ENCODE measurements at regions not wholly inside any gene's neighbourhood (a gene's known extent, or its start where the extent isn't known, plus 50 kb on each side); places are given as distances from the start of the nearest gene placed in this dataset.

DNA sequence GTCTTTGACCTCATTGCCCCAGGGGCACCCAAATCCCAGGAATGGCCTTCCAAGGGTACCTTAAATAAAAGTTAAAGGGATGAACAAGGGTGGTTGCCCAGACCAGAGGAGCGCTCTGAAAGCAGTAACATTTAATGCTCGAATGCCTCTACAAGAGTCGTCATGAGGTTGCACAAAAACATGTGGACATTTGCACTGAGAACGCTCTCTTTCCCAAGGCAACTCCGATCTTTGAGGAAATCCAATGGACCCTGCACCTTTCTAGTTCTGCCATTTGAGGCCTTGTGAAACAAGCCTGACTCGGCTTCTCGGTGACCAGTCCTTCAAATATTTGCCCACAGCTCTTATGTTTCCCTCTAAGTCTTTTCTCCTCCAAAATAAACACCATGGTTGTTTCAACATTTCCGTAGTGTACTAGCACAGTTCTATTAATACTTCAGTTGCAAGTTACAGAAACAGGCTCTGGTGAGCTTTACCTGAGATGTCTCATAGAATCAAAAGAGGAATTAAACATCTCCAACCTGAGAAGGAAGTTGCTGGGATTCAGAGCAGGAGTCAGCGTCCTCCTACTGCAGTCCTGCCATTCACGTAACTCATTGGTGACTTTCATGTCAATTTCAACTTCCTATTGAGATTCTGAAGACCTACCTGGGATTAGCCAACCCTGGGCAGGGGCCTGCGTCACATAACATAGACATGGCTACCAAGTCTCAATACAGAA, 168.8 kb upstream of the RAI14 start:
- H3K9me3 Mint-ChIP-seq, result no peaks in the 10 kb centered on the region
- H3K36me3 Mint-ChIP-seq (ENCODE audit: low read depth), result no peaks in the 10 kb centered on the region
- H3K27me3 Mint-ChIP-seq (ENCODE audit: low read depth), result peaks cover 16% of the 10 kb centered on the region
- H3K4me3 Mint-ChIP-seq, result no peak overlapping the region
- peaks cover 2% of the 10 kb centered on the region for H3K4me1 Mint-ChIP-seq (ENCODE audit: low read depth)
- no peak overlapping the region for H3K27ac Mint-ChIP-seq

DNA sequence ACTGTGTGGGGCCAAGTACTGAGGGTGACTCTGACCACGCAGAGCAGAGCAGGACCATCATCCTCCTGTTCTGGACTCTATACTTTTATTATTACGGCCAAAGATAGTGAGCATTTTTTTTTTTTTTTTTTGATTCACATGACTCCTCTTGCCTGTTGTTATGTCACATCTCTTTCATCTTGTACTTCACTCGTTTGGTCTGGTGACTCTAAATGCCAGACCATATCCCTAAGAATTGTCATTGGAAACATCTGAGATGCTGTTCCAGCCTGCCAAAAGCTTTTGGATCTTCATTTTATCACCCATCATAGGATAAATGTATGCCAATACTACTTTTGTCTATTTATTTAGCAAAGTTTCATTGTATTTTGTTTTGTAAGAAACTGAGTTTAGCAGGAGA, 168.2 kb upstream of the RAI14 start:
- Mint-ChIP-seq H3K36me3 (ENCODE audit: low read depth) (no peaks in the 10 kb centered on the region), H3K9me3 (no peaks in the 10 kb centered on the region), H3K4me1 (ENCODE audit: low read depth) (peaks cover 2% of the 10 kb centered on the region), H3K27ac (no peak overlapping the region), H3K27me3 (ENCODE audit: low read depth) (peaks cover 18% of the 10 kb centered on the region), H3K4me3 (no peak overlapping the region)

- Mint-ChIP-seq H3K36me3 (ENCODE audit: low read depth) (no peaks in the 10 kb centered on the region), H3K9me3 (no peaks in the 10 kb centered on the region), H3K27me3 (ENCODE audit: low read depth) (peaks cover 22% of the 10 kb centered on the region), H3K27ac (no peak overlapping the region), H3K4me3 (no peak overlapping the region), H3K4me1 (ENCODE audit: low read depth) (peaks cover 2% of the 10 kb centered on the region)
These were observed 167.1 kb upstream of the RAI14 start for GRCh38 chr5:34488984-34489383.

GRCh38 chr5:34490506-34491250, 165.4 kb upstream of the RAI14 start:
- H3K9me3 Mint-ChIP-seq, result no peaks in the 10 kb centered on the region
- H3K27me3 Mint-ChIP-seq (ENCODE audit: low read depth), result peaks cover 18% of the 10 kb centered on the region
- H3K4me1 Mint-ChIP-seq (ENCODE audit: low read depth), result peaks cover 2% of the 10 kb centered on the region
- no peak overlapping the region for H3K4me3 Mint-ChIP-seq
- H3K27ac Mint-ChIP-seq, result no peak overlapping the region
- no peaks in the 10 kb centered on the region for H3K36me3 Mint-ChIP-seq (ENCODE audit: low read depth)

DNA sequence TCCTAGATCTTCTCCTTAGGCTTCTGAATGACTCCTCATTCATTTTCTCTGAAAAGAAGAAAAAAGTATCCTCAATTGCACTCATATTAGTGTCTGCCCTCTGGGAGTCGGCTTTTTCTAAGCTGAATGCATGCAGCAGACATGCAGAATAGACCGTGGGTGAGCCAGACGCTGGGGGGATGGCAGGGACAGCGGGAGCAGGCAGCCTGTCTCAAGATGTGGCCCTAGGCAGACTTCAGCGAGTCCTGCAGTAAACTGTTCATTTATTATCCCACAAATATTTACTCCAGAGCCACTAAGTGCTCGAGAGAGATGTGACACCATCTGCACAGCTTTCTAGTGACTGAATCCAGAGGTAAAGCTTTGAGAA, 164.9 kb upstream of the RAI14 start:
- H3K27ac Mint-ChIP-seq, result no peak overlapping the region
- no peaks in the 10 kb centered on the region for H3K36me3 Mint-ChIP-seq (ENCODE audit: low read depth)
- peaks cover 18% of the 10 kb centered on the region for H3K27me3 Mint-ChIP-seq (ENCODE audit: low read depth)
- H3K4me3 Mint-ChIP-seq, result no peak overlapping the region
- H3K9me3 Mint-ChIP-seq, result no peaks in the 10 kb centered on the region
- H3K4me1 Mint-ChIP-seq (ENCODE audit: low read depth), result peaks cover under 1% of the 10 kb centered on the region

DNA sequence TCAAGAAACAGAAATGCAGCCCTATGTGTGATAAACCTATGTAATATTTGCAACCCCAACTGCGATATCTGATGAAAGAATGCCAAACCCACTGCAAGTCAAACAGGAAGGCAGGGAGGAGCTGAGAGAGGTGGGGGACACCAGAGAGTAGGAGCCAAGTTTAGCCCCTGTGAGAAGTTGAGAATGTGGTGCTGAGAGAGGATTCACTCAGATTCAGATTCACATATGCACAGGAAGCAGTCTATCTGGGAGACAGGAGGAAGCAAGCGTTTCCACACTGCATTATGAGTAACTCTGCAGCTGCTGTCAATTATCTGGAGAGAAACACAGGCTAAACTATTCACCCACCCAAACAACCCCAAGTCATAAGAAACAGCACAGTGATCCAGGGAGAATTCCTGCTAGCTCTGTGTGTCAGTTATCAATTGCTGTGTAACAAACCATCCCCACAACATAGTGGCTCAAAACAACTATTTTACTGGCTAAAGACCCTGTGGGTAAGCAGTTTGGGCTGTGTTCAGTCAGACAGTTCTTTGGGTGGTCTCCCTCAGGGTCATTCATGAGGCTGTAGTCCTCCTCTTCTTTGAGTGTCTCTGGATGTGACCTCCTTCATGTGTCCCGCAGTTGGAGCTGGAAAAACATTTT, 161.9 kb upstream of the RAI14 start:
- no peaks in the 10 kb centered on the region for H3K36me3 Mint-ChIP-seq (ENCODE audit: low read depth)
- no peaks in the 10 kb centered on the region for H3K9me3 Mint-ChIP-seq
- no peak overlapping the region for H3K4me3 Mint-ChIP-seq
- peaks cover 8% of the 10 kb centered on the region for H3K4me1 Mint-ChIP-seq (ENCODE audit: low read depth)
- H3K27ac Mint-ChIP-seq, result no peak overlapping the region
- H3K27me3 Mint-ChIP-seq (ENCODE audit: low read depth), result peaks cover 9% of the 10 kb centered on the region

- Mint-ChIP-seq H3K9me3 (no peaks in the 10 kb centered on the region), H3K36me3 (ENCODE audit: low read depth) (no peaks in the 10 kb centered on the region), H3K4me1 (ENCODE audit: low read depth) (peaks cover 11% of the 10 kb centered on the region), H3K27me3 (ENCODE audit: low read depth) (peaks cover 6% of the 10 kb centered on the region), H3K4me3 (no peak overlapping the region), H3K27ac (no peak overlapping the region)
These were observed 160.9 kb upstream of the RAI14 start for GRCh38 chr5:34495178-34495577.

DNA sequence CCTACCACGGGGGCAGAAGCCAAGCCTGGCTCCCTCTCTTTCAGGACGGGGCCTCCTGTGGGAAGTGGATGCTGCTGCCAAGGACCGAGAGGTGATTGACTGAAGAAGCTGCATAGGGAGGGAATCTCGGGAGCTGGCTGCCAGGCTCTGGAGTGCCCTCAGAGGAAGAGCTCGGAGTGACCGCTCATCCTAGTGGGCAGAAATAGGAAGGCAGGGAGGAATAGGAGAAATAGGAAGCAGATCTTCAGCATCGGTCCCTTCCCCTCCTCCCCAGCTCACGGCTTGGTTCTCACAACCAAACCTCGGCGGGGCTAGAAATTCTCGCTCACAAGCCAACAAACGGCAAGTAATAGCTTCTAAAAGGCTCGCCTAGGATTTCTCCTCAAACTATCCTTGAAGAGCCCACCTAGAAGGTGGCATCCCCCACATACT, 159.9 kb upstream of the RAI14 start:
- H3K4me1 Mint-ChIP-seq (ENCODE audit: low read depth), result peaks cover 11% of the 10 kb centered on the region
- H3K9me3 Mint-ChIP-seq, result no peaks in the 10 kb centered on the region
- no peak overlapping the region for H3K27ac Mint-ChIP-seq
- no peaks in the 10 kb centered on the region for H3K36me3 Mint-ChIP-seq (ENCODE audit: low read depth)
- peaks cover 6% of the 10 kb centered on the region for H3K27me3 Mint-ChIP-seq (ENCODE audit: low read depth)
- no peak overlapping the region for H3K4me3 Mint-ChIP-seq

DNA sequence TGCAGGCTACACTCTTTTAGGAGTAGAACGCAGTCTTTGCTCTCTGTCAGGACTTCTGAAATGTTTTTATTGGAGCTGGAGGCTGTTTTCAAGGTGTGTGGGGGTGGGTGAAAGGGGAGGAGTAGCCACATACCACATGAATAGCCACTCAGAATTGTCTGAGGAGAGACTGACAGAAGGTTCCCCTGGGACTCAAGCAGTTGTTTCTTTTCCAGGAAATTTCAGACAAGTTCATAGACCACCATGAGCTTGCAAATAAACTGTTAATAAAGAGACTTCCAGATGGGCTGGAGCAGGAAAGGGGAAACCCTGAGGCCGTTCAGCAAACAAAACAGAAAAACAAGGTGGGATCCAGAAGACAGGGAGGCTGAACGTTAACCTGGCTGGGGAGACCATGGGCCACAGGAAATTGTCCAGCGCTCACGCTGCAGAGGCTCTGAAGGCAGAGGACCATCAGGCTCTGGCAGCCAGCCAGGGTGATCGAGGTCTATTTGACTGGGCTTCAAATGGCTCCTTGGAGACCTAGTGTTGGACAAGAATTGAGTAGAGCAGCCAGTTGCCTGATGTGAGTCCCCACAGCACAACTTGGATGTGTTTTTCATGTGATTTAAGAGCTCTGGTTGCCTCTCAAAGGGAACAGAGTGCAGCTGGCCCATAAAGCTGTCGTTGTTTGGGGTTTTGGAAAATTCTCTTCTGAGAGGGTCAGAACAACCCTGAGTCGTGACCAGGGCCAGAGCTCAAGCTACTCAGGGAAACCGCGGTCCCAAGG, 159.2 kb upstream of the RAI14 start:
- Mint-ChIP-seq H3K9me3 (no peaks in the 10 kb centered on the region), H3K4me1 (ENCODE audit: low read depth) (peaks cover 11% of the 10 kb centered on the region), H3K4me3 (no peak overlapping the region), H3K27me3 (ENCODE audit: low read depth) (peaks cover 6% of the 10 kb centered on the region), H3K36me3 (ENCODE audit: low read depth) (no peaks in the 10 kb centered on the region), H3K27ac (no peak overlapping the region)

GRCh38 chr5:34497470-34497808, 158.7 kb upstream of the RAI14 start:
- Mint-ChIP-seq H3K4me3 (no peak overlapping the region), H3K27ac (no peak overlapping the region), H3K9me3 (no peaks in the 10 kb centered on the region)

GRCh38 chr5:34498572-34498971, 157.6 kb upstream of the RAI14 start:
- H3K4me3 Mint-ChIP-seq, result no peak overlapping the region
- no peaks in the 10 kb centered on the region for H3K9me3 Mint-ChIP-seq
- H3K4me1 Mint-ChIP-seq (ENCODE audit: low read depth), result peaks cover 11% of the 10 kb centered on the region
- H3K36me3 Mint-ChIP-seq (ENCODE audit: low read depth), result no peaks in the 10 kb centered on the region
- no peak overlapping the region for H3K27ac Mint-ChIP-seq
- H3K27me3 Mint-ChIP-seq (ENCODE audit: low read depth), result no peaks in the 10 kb centered on the region

More at GRCh38 chr5:34497470-34497808, 158.7 kb upstream of the RAI14 start:
- H3K27me3 Mint-ChIP-seq (ENCODE audit: low read depth), result peaks cover 6% of the 10 kb centered on the region
- H3K4me1 Mint-ChIP-seq (ENCODE audit: low read depth), result peaks cover 11% of the 10 kb centered on the region
- no peaks in the 10 kb centered on the region for H3K36me3 Mint-ChIP-seq (ENCODE audit: low read depth)

DNA sequence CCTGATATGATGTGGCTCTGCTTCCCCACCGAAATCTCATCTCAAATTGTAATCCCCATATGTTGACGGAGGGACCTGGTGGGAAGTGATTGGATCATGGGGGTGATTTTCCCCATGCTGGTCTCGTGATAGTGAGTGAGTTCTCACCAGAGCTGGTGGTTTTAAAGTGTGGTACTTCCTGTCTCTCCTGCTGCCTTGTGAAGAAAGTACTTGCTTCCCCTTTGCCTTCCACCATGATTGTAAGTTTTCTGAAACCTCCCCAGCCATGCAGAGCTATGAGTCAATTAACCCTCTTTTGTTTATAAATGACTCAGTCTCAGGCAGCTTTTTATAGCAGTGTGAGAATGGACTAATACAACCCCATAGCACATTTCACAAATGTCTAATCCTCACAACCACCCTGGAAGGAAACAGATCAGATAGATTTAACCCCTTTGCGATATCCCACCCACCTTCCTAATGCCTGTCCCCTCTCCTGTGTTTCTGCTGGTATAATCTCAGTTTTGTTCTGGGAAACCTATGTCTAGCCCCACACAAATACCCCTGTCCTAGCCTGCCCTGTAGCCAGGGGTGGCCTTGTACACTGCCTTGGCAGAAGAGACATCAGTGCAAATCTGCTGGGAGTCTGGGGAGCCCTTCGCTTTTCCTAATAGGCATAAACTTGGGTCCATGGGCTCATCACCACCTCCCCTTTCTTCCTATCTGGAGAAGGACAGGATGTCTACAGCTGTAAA, 157.0 kb upstream of the RAI14 start:
- H3K36me3 Mint-ChIP-seq (ENCODE audit: low read depth), result no peaks in the 10 kb centered on the region
- no peak overlapping the region for H3K27ac Mint-ChIP-seq
- H3K9me3 Mint-ChIP-seq, result no peaks in the 10 kb centered on the region
- no peak overlapping the region for H3K4me3 Mint-ChIP-seq
- no peaks in the 10 kb centered on the region for H3K27me3 Mint-ChIP-seq (ENCODE audit: low read depth)
- peaks cover 11% of the 10 kb centered on the region for H3K4me1 Mint-ChIP-seq (ENCODE audit: low read depth)

DNA sequence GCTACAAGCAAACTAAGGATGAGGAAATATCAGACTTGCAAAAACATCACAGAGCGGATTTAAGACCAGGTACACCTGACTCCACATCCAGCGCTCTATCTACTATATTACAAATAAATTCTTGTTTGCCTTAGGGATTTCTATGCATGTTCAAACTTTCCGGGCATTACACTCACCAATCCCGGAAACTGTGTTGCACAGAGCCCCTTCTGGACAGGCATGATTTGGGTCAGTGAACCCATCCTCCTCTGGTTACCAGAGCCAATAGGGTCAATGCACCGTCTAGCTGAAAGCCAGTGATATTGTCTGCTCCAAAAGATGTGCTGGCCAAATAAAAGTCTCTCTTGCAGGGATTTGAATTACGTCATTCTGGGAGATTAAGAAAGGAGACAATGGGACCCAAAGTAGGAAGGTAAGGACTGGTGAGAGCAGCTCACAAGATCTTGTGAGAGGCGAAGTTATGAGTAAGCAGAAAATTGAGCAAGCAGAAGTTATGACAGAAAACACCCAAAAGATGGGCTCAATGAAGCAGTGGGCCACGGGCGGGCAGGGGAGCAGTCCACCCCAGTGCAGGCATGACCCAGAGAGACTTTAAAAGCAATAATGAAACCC, 155.8 kb upstream of the RAI14 start:
- H3K36me3 Mint-ChIP-seq (ENCODE audit: low read depth), result no peaks in the 10 kb centered on the region
- H3K4me3 Mint-ChIP-seq, result no peak overlapping the region
- no peaks in the 10 kb centered on the region for H3K9me3 Mint-ChIP-seq
- peaks cover 10% of the 10 kb centered on the region for H3K27me3 Mint-ChIP-seq (ENCODE audit: low read depth)
- H3K4me1 Mint-ChIP-seq (ENCODE audit: low read depth), result peaks cover 11% of the 10 kb centered on the region
- H3K27ac Mint-ChIP-seq, result no peak overlapping the region

DNA sequence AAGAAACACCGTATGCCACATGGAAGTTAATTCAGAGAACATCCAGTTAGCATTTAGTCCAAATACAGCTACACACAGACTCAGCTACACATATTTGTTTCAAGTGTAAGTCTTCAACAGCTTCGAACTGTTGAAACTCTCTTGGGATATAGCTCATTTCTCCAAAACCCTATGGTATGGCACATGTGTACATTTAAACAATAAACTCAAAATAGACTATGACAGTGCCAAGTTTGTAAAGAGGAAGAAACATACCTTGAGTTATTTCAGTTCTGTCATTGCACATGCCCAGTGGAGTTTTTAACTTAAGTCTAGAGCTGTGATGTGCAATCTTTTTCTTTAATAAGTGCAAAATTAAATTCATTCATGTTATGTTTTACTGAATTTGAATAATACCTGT, 155.1 kb upstream of the RAI14 start:
- Mint-ChIP-seq H3K9me3 (no peaks in the 10 kb centered on the region), H3K36me3 (ENCODE audit: low read depth) (no peaks in the 10 kb centered on the region), H3K27me3 (ENCODE audit: low read depth) (peaks cover 13% of the 10 kb centered on the region), H3K27ac (no peak overlapping the region), H3K4me1 (ENCODE audit: low read depth) (peaks cover 11% of the 10 kb centered on the region), H3K4me3 (no peak overlapping the region)

All from T-helper 1 cell treated with Interleukin-12 subunit alpha and Interleukin-12 subunit beta and Interleukin-4 antibody, amounts not matched to agents 30 μg/mL and 1 μg/mL, for 36 hours (primary cell).